Pancreas (tissue), 10 donors: ENCODE measurements at regions not wholly inside any gene's neighbourhood (a gene's known extent, or its start where the extent isn't known, plus 50 kb on each side); places are given as distances from the start of the nearest gene placed in this dataset.

Source experiments
- ATAC-seq, 4 donors: fragments of 200-7000 bp; cut with Tn5 transposase; one replicate each; pipeline versions ENCODE4 v1.8.0 to v1.9.1; 2020; ENCODE audit warnings: mild to moderate bottlenecking in 4 of 4, moderate library complexity in 4 of 4
- DNase-seq, 6 donors: peaks; one replicate each; pipeline ENCODE4 v3.0.0-alpha.2; 2020
- FAIRE-seq: peaks from 2 replicates; lab custom pipeline; 2012; peaks lifted over from hg19 to GRCh38; lab: Jason Lieb, UNC
- H3K27ac ChIP-seq, 4 donors: fragments of 200-600 bp; sonication (generic); 1 replicate in 3 of 4; 2 replicates in 1 of 4; pipeline versions ENCODE4 v1.5.0 to v1.8.0; 2020
- H3K27me3 ChIP-seq, 4 donors: fragments of 200-600 bp; one replicate each; pipeline ENCODE4 v1.8.0; 2021
- H3K36me3 ChIP-seq, 3 donors: fragments of 200-600 bp; sonication (generic) in 1 of 3; one replicate each; pipeline versions ENCODE4 v1.5.0 to v1.8.0; 2020 to 2021
- H3K4me1 ChIP-seq, 3 donors: fragments of 200-600 bp; one replicate each; pipeline ENCODE4 v1.8.0; 2021
- H3K4me3 ChIP-seq, 4 donors: fragments of 200-600 bp; sonication (generic) in 2 of 4; one replicate each; pipeline versions ENCODE4 v1.5.0 to v1.8.0; 2020 to 2021
- H3K9me3 ChIP-seq, 4 donors: fragments of 200-600 bp; one replicate each; pipeline ENCODE4 v1.8.0; 2021
- CTCF ChIP-seq, 4 donors: fragments of 200-600 bp; sonication (generic) in 3 of 4; IDR thresholded peaks; one replicate each; pipeline versions ENCODE4 v1.5.0 to v1.8.0; 2021; ENCODE audit warnings: antibody characterized with exemption in 4 of 4
- WGBS, 2 donors: extraction: QIAGEN DNeasy Blood & Tissue Kit; methylation state at CpG; one replicate each; pipeline ENCODE4 v1.1.7; 2013; 5-methylcytosine and 5-hydroxymethylcytosine counted together
- intact Hi-C, 3 donors: fragments of 100-400 bp; cut with DNase I; formaldehyde crosslinking; loops; one replicate each; pipeline versions ENCODE4 v1.11.1 to v1.14.2; 2022
- donor health status: healthy with polysubstance abuse.
- donor health status: DM: no; HTN: no; CAD: no; lungs with moderate emphysema.
- donor health status: DM: no; HTN: no; CAD: no.
- donor health status: control.
- donor health status: control.
- donor health status: Bipolar disorder and iron deficiency.
- donor health status: DM: yes; HTN: yes; CAD: no.
- donor health status: DM: no; HTN: no; CAD: no.
- donor health status: DM: no; HTN: no; CAD: no.
- donor health status: DM: yes; HTN: yes; CAD: no.

- intact Hi-C loops: loop anchor here in 1 of 3 donors (10.0 kb wide), 1 partner anchor 299 kb away; no protein-coding TSS in a partner anchor
- no peak overlapping the region for H3K27ac ChIP-seq
Measured at GRCh38 chr2:56014046-56014730, 90.6 kb upstream of the EFEMP1 start.

GRCh38 chr2:56015711-56016115 is 92.1 kb upstream of the EFEMP1 start:
- no peaks in the 10 kb centered on the region for H3K27me3 ChIP-seq
- FAIRE-seq (no peak), DNase-seq (no peak), ATAC-seq (peak in 2 of 4 donors; percentile 9 to 31)
- no peaks in the 10 kb centered on the region for H3K9me3 ChIP-seq
- H3K4me3 ChIP-seq: peak overlapping the region in 1 of 4 donors; percentile 2
- WGBS, 2 donors: 27 to 41% methylated on average over 4 of the region's 4 CpGs
- TF ChIP-seq CTCF (IDR thresholded peaks at IDR 0.05): no peak
- intact Hi-C loops: loop anchor here in 1 of 3 donors (10.0 kb wide), 1 partner anchor 301 kb away; no protein-coding TSS in a partner anchor
- H3K36me3 ChIP-seq: no peaks in the 10 kb centered on the region
- no peak overlapping the region for H3K27ac ChIP-seq
- H3K4me1 ChIP-seq: peaks cover 0 to 12% (median 12%) of the 10 kb centered on the region in 3 donors

More at GRCh38 chr2:56014046-56014730, 90.6 kb upstream of the EFEMP1 start:
- ATAC-seq (peak in 1 of 4 donors; percentile 24), FAIRE-seq (no peak), DNase-seq (no peak)
- no peak for TF ChIP-seq CTCF (IDR thresholded peaks at IDR 0.05)
- peaks cover 0 to 17% (median 12%) of the 10 kb centered on the region in 3 donors for H3K4me1 ChIP-seq
- no peak overlapping the region for H3K4me3 ChIP-seq
- no peaks in the 10 kb centered on the region for H3K27me3 ChIP-seq
- H3K36me3 ChIP-seq: no peaks in the 10 kb centered on the region
- WGBS, 2 donors: 50 to 81% methylated on average over 8 of the region's 8 CpGs
- no peaks in the 10 kb centered on the region for H3K9me3 ChIP-seq

DNA sequence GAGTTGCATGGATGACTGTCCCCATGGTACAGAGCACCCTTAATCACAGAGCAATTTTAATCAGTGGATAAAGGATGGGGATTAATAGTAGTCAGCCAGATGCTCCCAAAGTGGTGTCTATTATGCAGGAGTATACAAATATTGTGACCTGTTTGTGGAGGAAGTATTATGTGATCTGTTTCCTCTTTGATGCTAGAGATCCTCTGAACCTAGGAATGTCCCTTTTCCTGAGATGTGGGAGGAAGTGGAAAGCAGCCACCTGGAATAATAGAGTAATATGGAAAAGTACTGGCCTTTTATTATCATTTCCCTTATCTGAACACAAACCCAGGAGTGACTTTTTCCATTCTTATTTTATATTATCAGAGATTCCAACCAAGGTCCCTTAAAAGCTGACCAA is 94.2 kb upstream of the EFEMP1 start:
- no peak for TF ChIP-seq CTCF (IDR thresholded peaks at IDR 0.05)
- H3K27ac ChIP-seq: peak overlapping the region in 1 of 4 donors; percentile 36
- peak in 1 of 4 donors; percentile 18 for ATAC-seq

GRCh38 chr2:56018267-56018666 is 94.7 kb upstream of the EFEMP1 start:
- 45 to 57% methylated on average over 8 of the region's 8 CpGs for WGBS, 2 donors
- FAIRE-seq (no peak), DNase-seq (peak in 1 of 6 donors; percentile 19), ATAC-seq (peak in 1 of 4 donors; percentile 10)
- Histone ChIP-seq H3K27ac (peak overlapping the region in 1 of 4 donors; percentile 36), H3K4me3 (peak overlapping the region in 1 of 4 donors; percentile 19), H3K36me3 (no peaks in the 10 kb centered on the region), H3K27me3 (no peaks in the 10 kb centered on the region), H3K9me3 (no peaks in the 10 kb centered on the region), H3K4me1 (peaks cover 0 to 12% (median 7%) of the 10 kb centered on the region in 3 donors)
- TF ChIP-seq CTCF (IDR thresholded peaks at IDR 0.05): no peak
- intact Hi-C loops: loop anchor here in 1 of 3 donors (10.0 kb wide), 1 partner anchor 303 kb away; no protein-coding TSS in a partner anchor

More for the DNA sequence above, 94.2 kb upstream of the EFEMP1 start:
- Histone ChIP-seq H3K27me3 (no peaks in the 10 kb centered on the region), H3K36me3 (no peaks in the 10 kb centered on the region), H3K4me3 (no peak overlapping the region), H3K9me3 (no peaks in the 10 kb centered on the region), H3K4me1 (peaks cover 0 to 12% (median 9%) of the 10 kb centered on the region in 3 donors)
- FAIRE-seq (no peak), DNase-seq (no peak)
- intact Hi-C loops: loop anchor here in 1 of 3 donors (10.0 kb wide), 1 partner anchor 303 kb away; no protein-coding TSS in a partner anchor

DNA sequence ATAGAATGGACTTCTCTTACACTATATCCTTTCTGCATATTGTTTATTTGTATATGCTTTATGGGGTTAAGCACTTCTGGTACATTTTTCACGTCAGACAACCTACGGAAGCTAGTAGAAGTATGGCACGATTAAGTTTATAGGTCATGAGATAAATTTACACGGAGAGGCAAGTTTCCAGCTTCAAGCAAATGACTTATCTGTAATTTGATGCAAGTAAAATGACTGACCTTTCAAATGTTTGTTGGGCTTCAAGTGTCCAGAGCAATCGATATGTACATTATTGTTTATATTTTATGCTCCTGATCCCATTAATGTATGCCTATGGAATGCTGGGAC is 97.5 kb upstream of the EFEMP1 start:
- no peak for FAIRE-seq
- peak in 3 of 4 donors; percentile 31 to 35 (median 33) for ATAC-seq
- H3K4me1 ChIP-seq: peaks cover 0 to 17% (median 12%) of the 10 kb centered on the region in 3 donors
- 29 to 35% methylated on average over 5 of the region's 5 CpGs for WGBS, 2 donors
- peak overlapping the region in 2 of 4 donors; percentile 1 to 19 for H3K4me3 ChIP-seq
- H3K9me3 ChIP-seq: no peaks in the 10 kb centered on the region
- TF ChIP-seq CTCF (IDR thresholded peaks at IDR 0.05): no peak
- peak overlapping the region in 1 of 4 donors; percentile 48 for H3K27ac ChIP-seq
- intact Hi-C loops: no loop called here
- no peaks in the 10 kb centered on the region for H3K27me3 ChIP-seq
- DNase-seq: no peak
- no peaks in the 10 kb centered on the region for H3K36me3 ChIP-seq
